Fibroblast of skin of back (primary cell): ENCODE measurements at regions not wholly inside any gene's neighbourhood (a gene's known extent, or its start where the extent isn't known, plus 50 kb on each side); places are given as distances from the start of the nearest gene placed in this dataset.
A peak's percentile ranks its signal among the peaks of the same experiment; 100 is the strongest.
"Not testable (repeated sequence)": the region's sequence is repeated elsewhere in the genome, so short reads cannot be mapped to it uniquely, and the experiment has no call there.

Experiments
- DNase-seq: peaks from one replicate; pipeline ENCODE4 v3.0.0-alpha.2; 2013

DNA sequence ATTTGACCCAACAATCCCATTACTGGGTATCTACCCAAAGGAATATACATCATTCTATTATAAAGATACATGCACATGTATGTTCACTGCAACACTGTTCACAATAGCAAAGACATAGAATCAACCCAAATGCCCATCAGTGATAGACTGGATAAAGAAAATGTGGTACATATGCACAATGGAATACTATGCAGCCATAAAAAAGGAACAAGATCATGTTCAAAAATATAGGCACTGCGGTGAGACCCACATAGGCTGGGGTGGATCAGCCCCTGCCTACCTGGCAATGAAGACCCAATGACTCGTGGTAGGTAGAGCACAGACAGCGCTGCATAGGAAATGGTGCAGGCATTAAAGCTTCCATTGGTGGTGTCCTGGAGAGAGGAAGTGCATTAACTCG, 88.6 kb upstream of the NFIL3 start:
- not testable (repeated sequence) for DNase-seq

GRCh38 chr9:91503673-91504081, 80.0 kb upstream of the NFIL3 start:
- peak; percentile 15 for DNase-seq

GRCh38 chr9:91502913-91503672, 79.5 kb upstream of the NFIL3 start:
- DNase-seq, result no peak

- no peak for DNase-seq
Observed at GRCh38 chr9:91502475-91502874, 78.8 kb upstream of the NFIL3 start.

- DNase-seq, result peak; percentile 90
Observed at GRCh38 chr9:91500509-91501014, 76.9 kb upstream of the NFIL3 start.

GRCh38 chr9:91496351-91496750, 72.7 kb upstream of the NFIL3 start:
- DNase-seq, result no peak

DNA sequence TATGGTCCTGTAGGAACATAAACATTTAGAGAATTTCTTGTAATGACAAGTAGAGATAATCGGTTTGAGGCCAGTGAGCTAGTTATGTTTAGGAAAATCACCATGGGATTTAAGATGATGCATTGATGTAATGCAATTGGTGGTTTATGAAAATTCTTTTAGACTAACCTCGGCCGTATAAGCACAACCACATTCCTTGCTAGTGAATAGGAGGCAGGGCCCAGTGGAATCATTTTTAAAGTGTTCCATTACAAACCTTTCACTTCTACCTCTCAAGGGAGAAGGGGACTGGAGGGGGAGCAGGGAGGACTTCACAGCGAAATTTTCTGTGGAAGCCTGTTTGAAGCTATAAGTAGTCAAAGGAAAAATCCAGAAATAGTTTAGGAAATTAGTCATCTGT, 71.8 kb upstream of the NFIL3 start:
- peak; percentile 99 for DNase-seq

GRCh38 chr9:91494751-91495150, 71.1 kb upstream of the NFIL3 start:
- DNase-seq, result peak; percentile 19

- no peak for DNase-seq
Observed at GRCh38 chr9:91492237-91492636, 68.6 kb upstream of the NFIL3 start.

DNA sequence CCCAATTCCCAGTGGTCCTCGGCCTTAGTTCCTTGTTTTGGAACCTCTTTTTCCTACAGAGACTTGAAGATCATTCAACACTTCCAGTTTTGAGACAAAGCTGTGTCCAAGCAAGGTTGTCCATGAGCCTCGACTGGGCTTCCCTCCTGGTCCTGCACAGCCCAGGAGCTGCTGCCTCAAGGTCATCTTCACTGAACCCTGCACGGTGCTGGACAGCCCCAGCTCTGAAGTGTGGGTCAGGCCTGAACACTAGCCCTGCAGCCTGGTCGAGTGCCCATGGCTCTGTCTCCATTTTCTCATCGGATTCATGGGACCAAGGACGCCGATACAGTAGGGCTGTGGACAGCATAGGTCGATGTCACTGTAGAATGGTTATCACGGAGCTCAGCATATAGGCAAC, 68.0 kb upstream of the NFIL3 start:
- no peak for DNase-seq

- DNase-seq, result peak; percentile 87
Observed at GRCh38 chr9:91489361-91489899, 65.8 kb upstream of the NFIL3 start.

DNA sequence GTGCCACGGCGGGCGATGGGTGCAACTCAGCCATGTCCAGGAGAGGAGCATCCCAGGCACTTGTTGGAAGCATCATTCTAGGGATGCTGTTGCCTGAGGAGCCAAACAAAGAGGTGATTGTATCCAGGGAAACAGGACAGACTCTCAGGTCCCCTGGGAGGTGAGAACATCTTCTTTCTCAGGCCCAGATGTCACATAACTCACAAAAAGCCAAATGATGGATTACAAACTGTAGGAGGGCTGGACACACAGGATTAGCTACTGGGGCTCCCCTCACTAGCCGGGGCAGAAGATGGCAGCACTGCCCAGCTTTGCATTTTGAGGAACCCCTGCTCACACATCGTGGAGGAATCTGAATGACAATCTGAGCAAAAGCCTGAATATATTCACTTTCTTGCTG, 64.7 kb upstream of the NFIL3 start:
- peak; percentile 46 for DNase-seq

GRCh38 chr9:91486699-91487497, 63.3 kb upstream of the NFIL3 start:
- DNase-seq, result peak; percentile 84

DNA sequence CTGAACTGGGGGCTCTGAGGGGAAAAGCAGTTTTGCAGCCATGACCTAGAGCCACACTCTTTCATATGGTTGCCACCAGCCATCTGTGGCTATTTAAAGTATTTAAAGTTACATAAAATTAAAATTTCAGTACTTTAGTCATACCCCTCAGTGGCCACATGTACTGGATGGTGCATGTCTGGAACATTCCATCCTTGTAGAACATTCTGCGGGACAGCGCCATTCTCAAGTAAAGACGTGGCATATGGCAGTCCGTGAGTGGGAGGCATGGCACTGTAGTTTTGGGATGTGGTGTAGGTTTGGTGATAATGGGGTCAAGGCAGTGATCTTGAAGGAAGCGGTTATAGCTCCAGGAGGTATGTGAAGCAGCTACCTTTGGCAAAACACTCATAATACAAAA, 61.4 kb upstream of the NFIL3 start:
- DNase-seq, result no peak

- no peak for DNase-seq
Observed at GRCh38 chr9:91483835-91484234, 60.2 kb upstream of the NFIL3 start.

GRCh38 chr9:91483189-91483691, 59.6 kb upstream of the NFIL3 start:
- peak; percentile 82 for DNase-seq

DNA sequence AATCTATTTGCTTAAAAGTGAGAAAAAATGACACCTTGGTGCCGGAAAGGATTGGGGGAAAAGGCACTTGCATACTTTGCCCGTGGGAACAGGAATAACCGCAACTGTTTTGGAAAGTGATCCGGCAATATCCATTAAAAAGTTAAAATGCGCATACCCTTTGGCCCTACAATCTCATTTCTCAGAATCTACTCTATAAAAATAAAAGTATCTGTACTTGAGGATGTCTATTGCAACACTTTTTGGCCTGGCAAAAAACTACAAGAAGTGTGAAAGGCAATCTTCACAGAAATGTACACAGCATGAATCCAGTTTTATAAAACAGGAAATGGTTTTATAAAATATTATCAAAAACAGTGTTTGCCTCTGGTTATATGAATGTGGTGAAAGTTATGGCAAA, 58.3 kb upstream of the NFIL3 start:
- DNase-seq, result no peak

- no peak for DNase-seq
Observed at GRCh38 chr9:91477106-91477505, 53.5 kb upstream of the NFIL3 start.

DNA sequence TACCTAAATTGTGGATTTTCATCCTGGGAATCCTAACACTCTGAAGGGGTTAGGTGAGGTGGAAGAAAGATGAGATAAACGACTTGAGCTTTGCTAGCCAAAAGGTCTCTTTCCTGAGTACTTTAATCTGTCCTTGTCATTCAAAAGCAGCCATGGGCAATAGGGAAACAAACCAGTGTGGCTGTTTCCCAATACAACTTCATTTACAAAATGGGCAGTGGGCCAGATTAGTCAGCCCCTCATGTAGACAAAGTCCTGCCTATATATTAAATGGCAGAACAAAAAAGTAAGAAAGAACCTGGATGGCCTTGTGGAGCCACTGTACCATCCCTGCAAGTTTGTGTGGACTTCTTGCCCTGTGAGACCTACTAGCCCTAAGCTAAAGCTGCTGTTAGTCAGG, 51.0 kb upstream of the NFIL3 start:
- DNase-seq, result peak; percentile 16
